GM12878 (cell line): ENCODE measurements at regions not wholly inside any gene's neighbourhood (a gene's known extent, or its start where the extent isn't known, plus 50 kb on each side); places are given as distances from the start of the nearest gene placed in this dataset.

ENCODE experiments used
- ATAC-seq: fragments of 200-7000 bp; cut with Tn5 transposase; 3 replicates; pipeline ENCODE4 v1.9.1; 2020; ENCODE audit warnings: mild to moderate bottlenecking, moderate library complexity
- BruUV-seq: library from RNA; stranded (reverse); fragments of 400-500 nt; replicated peaks from 2 replicates; lab custom pipeline; 2021; lab: Mats Ljungman, UMichigan
- CTCF ChIA-PET: fragments of 300-600 bp; sonication (Branson Sonifier 250); formaldehyde crosslinking; extraction: SDS; loops from one replicate; lab custom pipeline; 2021; ENCODE audit warnings: inconsistent platforms; lab: Yijun Ruan, JAX
- POLR2A ChIA-PET: fragments of 350-600 bp; formaldehyde crosslinking; extraction: SDS; loops from one replicate; lab custom pipeline; 2021; ENCODE audit warnings: inconsistent platforms; lab: Charles Lee
- RAD21 ChIA-PET: fragments of 300-600 bp; sonication (Branson Sonifier 250); formaldehyde crosslinking; loops from one replicate; lab custom pipeline; 2023; ENCODE audit warnings: antibody characterized with exemption; ENCODE audit not compliant: unreplicated experiment; lab: Charles Lee
- SMC1A ChIA-PET: fragments of 300-600 bp; sonication (Branson Sonifier 250); formaldehyde crosslinking; loops from one replicate; lab custom pipeline; 2023; ENCODE audit not compliant: unreplicated experiment, uncharacterized antibody; lab: Charles Lee
- DNase-seq: peaks from one replicate; pipeline ENCODE4 v3.0.0-alpha.2; 2011; ENCODE audit warnings: low read depth, low spot score
- FAIRE-seq: peaks from 3 replicates; lab custom pipeline; 2011; peaks lifted over from hg19 to GRCh38; lab: Jason Lieb, UNC
- H2AFZ ChIP-seq: 2 replicates; pipeline ENCODE4 v1.6.0; 2011; ENCODE audit warnings: low read depth, low read length, control low read depth; ENCODE audit not compliant: control insufficient read depth
- H3K27ac ChIP-seq: 2 replicates; pipeline ENCODE4 v1.5.1; 2011; ENCODE audit warnings: control low read depth; ENCODE audit not compliant: control insufficient read depth, insufficient read depth
- H3K27me3 ChIP-seq, 2 experiments: replicated peaks in 1 of 2; 2 replicates each; pipeline versions ENCODE4 v1.6.0 to v1.6.1; 2011; ENCODE audit warnings: low read length in 1 of 2; ENCODE audit not compliant: control insufficient read depth in 2 of 2, insufficient read depth in 2 of 2
- H3K36me3 ChIP-seq, 2 experiments: 2 replicates each; pipeline ENCODE4 v1.5.1; 2011; ENCODE audit warnings: low read length in 1 of 2; ENCODE audit not compliant: control insufficient read depth in 2 of 2, insufficient read depth in 2 of 2
- H3K4me1 ChIP-seq: 2 replicates; pipeline ENCODE4 v1.6.1; 2011; ENCODE audit warnings: mild to moderate bottlenecking, low read length, moderate library complexity, mixed read lengths; ENCODE audit not compliant: control insufficient read depth, insufficient read depth
- H3K4me2 ChIP-seq: 2 replicates; pipeline ENCODE4 v1.6.0; 2011; ENCODE audit warnings: control low read depth; ENCODE audit not compliant: control insufficient read depth, insufficient read depth
- H3K4me3 ChIP-seq: fragments of 200-600 bp; sonication (generic); 2 replicates; pipeline ENCODE4 v1.5.1; 2016
- H3K79me2 ChIP-seq: 2 replicates; pipeline ENCODE4 v1.6.0; 2011; ENCODE audit warnings: low read length; ENCODE audit not compliant: control insufficient read depth, insufficient read depth
- H3K9ac ChIP-seq: 2 replicates; pipeline ENCODE4 v1.8.0; 2011; ENCODE audit warnings: low read length, control low read depth, mixed read lengths; ENCODE audit not compliant: control insufficient read depth, insufficient read depth
- H3K9me3 ChIP-seq: replicated peaks from 3 replicates; pipeline ENCODE4 v1.5.1; 2011; ENCODE audit warnings: mild to moderate bottlenecking, low read length; ENCODE audit not compliant: control insufficient read depth, insufficient read depth
- H4K20me1 ChIP-seq: 2 replicates; pipeline ENCODE4 v1.6.0; 2011; ENCODE audit not compliant: control insufficient read depth, insufficient read depth
- BACH1 ChIP-seq: fragments of 450-650 bp; IDR thresholded peaks from 2 replicates; pipeline ENCODE4 v1.6.1; 2017; ENCODE audit warnings: mild to moderate bottlenecking, borderline replicate concordance
- BRCA1 ChIP-seq: IDR thresholded peaks from 2 replicates; pipeline ENCODE4 v1.6.1; 2011; ENCODE audit warnings: low read depth, low read length, improper control_type of control experiment
- CEBPZ ChIP-seq: fragments of 150-350 bp; IDR thresholded peaks from 2 replicates; pipeline ENCODE4 v1.6.1; 2016; ENCODE audit warnings: low read depth, low read length
- CREM ChIP-seq: IDR thresholded peaks from 2 replicates; pipeline ENCODE4 v1.6.1; 2014; ENCODE audit warnings: antibody characterized with exemption, low read depth
- HCFC1 ChIP-seq: fragments of 150-350 bp; IDR thresholded peaks from 2 replicates; pipeline ENCODE4 v1.6.1; 2014; ENCODE audit warnings: low read length
- IKZF1 ChIP-seq: fragments of 450-650 bp; conservative IDR thresholded peaks from 2 replicates; pipeline ENCODE4 v1.6.1; 2017; ENCODE audit warnings: antibody characterized with exemption, mild to moderate bottlenecking
- MEF2A ChIP-seq: IDR thresholded peaks from 2 replicates; pipeline ENCODE4 v1.6.1; 2011; ENCODE audit warnings: low read depth, mild to moderate bottlenecking, low read length, moderate library complexity; ENCODE audit not compliant: insufficient read depth
- NR2C1 ChIP-seq: fragments of 450-650 bp; IDR thresholded peaks from 2 replicates; pipeline ENCODE4 v1.6.1; 2017; ENCODE audit warnings: antibody characterized with exemption, mild to moderate bottlenecking, moderate library complexity
- NR2C2 ChIP-seq: IDR thresholded peaks from 2 replicates; pipeline ENCODE4 v1.6.1; 2011; ENCODE audit warnings: borderline replicate concordance, low read depth; ENCODE audit not compliant: control insufficient read depth, insufficient read length
- RAD21 ChIP-seq: IDR thresholded peaks from 2 replicates; pipeline ENCODE4 v1.6.1; 2011; ENCODE audit warnings: mild to moderate bottlenecking, low read depth, low read length, moderate library complexity; ENCODE audit not compliant: insufficient read depth
- STAT3 ChIP-seq: IDR thresholded peaks from 2 replicates; pipeline ENCODE4 v1.6.1; 2011; ENCODE audit warnings: low read depth, low read length, improper control_type of control experiment
- TARDBP ChIP-seq: IDR thresholded peaks from 2 replicates; pipeline ENCODE4 v1.6.1; 2016; ENCODE audit warnings: borderline replicate concordance
- TCF12 ChIP-seq: IDR thresholded peaks from 2 replicates; pipeline ENCODE4 v1.6.1; 2011; ENCODE audit warnings: low read depth, mild to moderate bottlenecking, low read length
- TCF3 ChIP-seq: IDR thresholded peaks from 2 replicates; pipeline ENCODE4 v1.6.1; 2012; ENCODE audit warnings: low read depth, mild to moderate bottlenecking, low read length, borderline replicate concordance; ENCODE audit not compliant: insufficient read depth
- ZZZ3 ChIP-seq: IDR thresholded peaks from 2 replicates; pipeline ENCODE4 v1.6.1; 2011; ENCODE audit warnings: low read depth; ENCODE audit not compliant: control insufficient read depth, insufficient read length
- WGBS: methylation state at CpG from one replicate; pipeline ENCODE4 v1.1.6; 2016; ENCODE audit warnings: low lambda C conversion rate; ENCODE audit not compliant: insufficient replicate concordance, insufficient coverage; ENCODE audit errors: missing lambda C conversion rate; 5-methylcytosine and 5-hydroxymethylcytosine counted together
- in situ Hi-C: fragments of 300-500 bp; cut with MboI; formaldehyde crosslinking; loops from 9 replicates; pipeline ENCODE4 v1.14.3; 2018; ENCODE audit warnings: mixed read lengths
- intact Hi-C: fragments of 100-400 bp; cut with micrococcal nuclease; formaldehyde crosslinking; loops from one replicate; pipeline ENCODE4 v1.14.2; 2022; ENCODE audit not compliant: unreplicated experiment
- TF ChIP-seq, protein P1 (sequence below): fragments of 450-650 bp; formaldehyde crosslinking; IDR thresholded peaks from 2 replicates; pipeline ENCODE4 v1.4.0; 2022; ENCODE audit warnings: mild to moderate bottlenecking, moderate library complexity
- TF ChIP-seq, protein P2 (sequence below): fragments of 450-650 bp; conservative IDR thresholded peaks from 2 replicates; pipeline ENCODE4 v1.6.1; 2017; ENCODE audit warnings: mild to moderate bottlenecking, moderate library complexity

GRCh38 chr2:121819846-121820245 is 64.4 kb downstream of the TSN start:
- ATAC-seq: no peak
- no TSS peak for BruUV-seq
- ChIA-PET CTCF (interaction anchor here (0.6 kb wide), 1 partner anchor 9 kb away, joined by 3 read pairs; no protein-coding TSS in a partner anchor), RAD21 (no interaction called here), SMC1A (interaction anchor here (1.1 kb wide), 1 partner anchor 9 kb away, joined by 3 read pairs; no protein-coding TSS in a partner anchor), POLR2A (interaction anchor here (1.3 kb wide), 1 partner anchor 15 kb away, joined by 3 read pairs; no protein-coding TSS in a partner anchor)
- no peak overlapping the region for H3K27ac ChIP-seq
- no peak overlapping the region for H2AFZ ChIP-seq
- WGBS: 10% methylated on average over 6 of the region's 6 CpGs
- H3K4me2 ChIP-seq: no peak overlapping the region
- H3K9ac ChIP-seq: no peak overlapping the region
- H3K4me3 ChIP-seq: no peak overlapping the region
- H3K9me3 ChIP-seq: 0 out of 3 replicates have a peak, but pooled peaks cover 2% of the 10 kb centered on the region
- H3K36me3 ChIP-seq: no peaks in the 10 kb centered on the region
- no peaks in the 10 kb centered on the region for H4K20me1 ChIP-seq
- no peaks in the 10 kb centered on the region for H3K4me1 ChIP-seq
- H3K79me2 ChIP-seq: no peaks in the 10 kb centered on the region
- H3K27me3 ChIP-seq: no peaks in the 10 kb centered on the region
- no peak for FAIRE-seq
- intact Hi-C loops (no loop called here), in situ Hi-C loops (no loop called here)
- no peak for DNase-seq
- TF ChIP-seq NR2C1: no peak
- TF ChIP-seq, protein P1, sequence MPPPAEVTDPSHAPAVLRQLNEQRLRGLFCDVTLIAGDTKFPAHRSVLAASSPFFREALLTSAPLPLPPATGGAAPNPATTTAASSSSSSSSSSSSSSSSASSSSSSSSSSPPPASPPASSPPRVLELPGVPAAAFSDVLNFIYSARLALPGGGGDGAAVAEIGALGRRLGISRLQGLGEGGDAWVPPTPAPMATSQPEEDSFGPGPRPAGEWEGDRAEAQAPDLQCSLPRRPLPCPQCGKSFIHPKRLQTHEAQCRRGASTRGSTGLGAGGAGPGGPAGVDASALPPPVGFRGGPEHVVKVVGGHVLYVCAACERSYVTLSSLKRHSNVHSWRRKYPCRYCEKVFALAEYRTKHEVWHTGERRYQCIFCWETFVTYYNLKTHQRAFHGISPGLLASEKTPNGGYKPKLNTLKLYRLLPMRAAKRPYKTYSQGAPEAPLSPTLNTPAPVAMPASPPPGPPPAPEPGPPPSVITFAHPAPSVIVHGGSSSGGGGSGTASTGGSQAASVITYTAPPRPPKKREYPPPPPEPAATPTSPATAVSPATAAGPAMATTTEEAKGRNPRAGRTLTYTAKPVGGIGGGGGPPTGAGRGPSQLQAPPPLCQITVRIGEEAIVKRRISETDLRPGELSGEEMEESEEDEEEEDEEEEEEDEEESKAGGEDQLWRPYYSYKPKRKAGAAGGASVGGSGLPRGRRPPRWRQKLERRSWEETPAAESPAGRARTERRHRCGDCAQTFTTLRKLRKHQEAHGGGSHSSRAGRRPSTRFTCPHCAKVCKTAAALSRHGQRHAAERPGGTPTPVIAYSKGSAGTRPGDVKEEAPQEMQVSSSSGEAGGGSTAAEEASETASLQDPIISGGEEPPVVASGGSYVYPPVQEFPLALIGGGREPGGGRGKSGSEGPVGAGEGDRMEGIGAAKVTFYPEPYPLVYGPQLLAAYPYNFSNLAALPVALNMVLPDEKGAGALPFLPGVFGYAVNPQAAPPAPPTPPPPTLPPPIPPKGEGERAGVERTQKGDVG (CRISPR knock-in tag): no peak
- TF ChIP-seq CEBPZ: no peak
- no peak for TF ChIP-seq HCFC1
- no peak for TF ChIP-seq ZZZ3
- TF ChIP-seq BACH1: no peak
- TF ChIP-seq TCF12: no peak
- TF ChIP-seq, protein P2, sequence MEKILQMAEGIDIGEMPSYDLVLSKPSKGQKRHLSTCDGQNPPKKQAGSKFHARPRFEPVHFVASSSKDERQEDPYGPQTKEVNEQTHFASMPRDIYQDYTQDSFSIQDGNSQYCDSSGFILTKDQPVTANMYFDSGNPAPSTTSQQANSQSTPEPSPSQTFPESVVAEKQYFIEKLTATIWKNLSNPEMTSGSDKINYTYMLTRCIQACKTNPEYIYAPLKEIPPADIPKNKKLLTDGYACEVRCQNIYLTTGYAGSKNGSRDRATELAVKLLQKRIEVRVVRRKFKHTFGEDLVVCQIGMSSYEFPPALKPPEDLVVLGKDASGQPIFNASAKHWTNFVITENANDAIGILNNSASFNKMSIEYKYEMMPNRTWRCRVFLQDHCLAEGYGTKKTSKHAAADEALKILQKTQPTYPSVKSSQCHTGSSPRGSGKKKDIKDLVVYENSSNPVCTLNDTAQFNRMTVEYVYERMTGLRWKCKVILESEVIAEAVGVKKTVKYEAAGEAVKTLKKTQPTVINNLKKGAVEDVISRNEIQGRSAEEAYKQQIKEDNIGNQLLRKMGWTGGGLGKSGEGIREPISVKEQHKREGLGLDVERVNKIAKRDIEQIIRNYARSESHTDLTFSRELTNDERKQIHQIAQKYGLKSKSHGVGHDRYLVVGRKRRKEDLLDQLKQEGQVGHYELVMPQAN: no peak
- TF ChIP-seq TARDBP: no peak
- TF ChIP-seq NR2C2: no peak
- TF ChIP-seq STAT3: no peak
- TF ChIP-seq CREM: no peak
- TF ChIP-seq IKZF1: no peak
- no peak for TF ChIP-seq BRCA1
- no peak for TF ChIP-seq MEF2A
- no peak for TF ChIP-seq TCF3
- TF ChIP-seq RAD21: no peak
